GM06990 (cell line): ENCODE measurements at regions not wholly inside any gene's neighbourhood (a gene's known extent, or its start where the extent isn't known, plus 50 kb on each side); places are given as distances from the start of the nearest gene placed in this dataset.

ENCODE experiments used
- DNase-seq: peaks from one replicate; pipeline ENCODE4 v3.0.0-alpha.2; 2011; ENCODE audit not compliant: insufficient read length; ENCODE audit errors: extremely low read depth
- H3K27me3 ChIP-seq: replicated peaks from 2 replicates; pipeline ENCODE4 v1.6.0; 2011; ENCODE audit warnings: low read length; ENCODE audit not compliant: control insufficient read depth, insufficient read depth
- H3K36me3 ChIP-seq: 2 replicates; pipeline ENCODE4 v1.5.1; 2011; ENCODE audit warnings: low read length; ENCODE audit not compliant: control insufficient read depth, insufficient read depth
- H3K4me3 ChIP-seq: replicated peaks from 2 replicates; pipeline ENCODE4 v1.5.1; 2011; ENCODE audit warnings: low read depth, mild to moderate bottlenecking, control low read depth, low read length
- CTCF ChIP-seq: IDR thresholded peaks from 2 replicates; pipeline ENCODE4 v1.5.1; 2011; ENCODE audit warnings: low read length, control low read depth, mild to moderate bottlenecking, inconsistent platforms; ENCODE audit not compliant: insufficient read depth, poor library complexity, severe bottlenecking

DNA sequence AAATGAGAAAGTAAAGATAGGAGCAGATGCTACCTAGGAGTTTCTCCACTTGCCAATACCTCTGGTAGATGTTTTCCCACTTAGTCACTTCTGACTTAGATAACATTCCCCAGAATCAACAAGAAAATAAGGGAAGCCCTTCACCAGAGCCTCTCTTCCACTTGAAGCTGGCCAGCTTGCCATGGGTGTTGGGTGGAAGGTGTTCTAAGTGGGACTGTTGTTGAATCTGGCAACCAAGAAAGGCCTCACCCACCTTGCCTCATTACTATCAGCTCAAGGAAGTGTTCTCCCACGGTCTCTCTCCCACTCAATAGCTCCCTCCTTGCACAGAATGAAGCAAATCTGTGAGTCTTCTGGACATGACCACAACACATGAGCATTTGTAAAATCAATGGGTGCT, 100.4 kb upstream of the REG3A start:
- H3K36me3 ChIP-seq, result no peaks in the 10 kb centered on the region
- no peak for DNase-seq
- no peak for TF ChIP-seq CTCF
- H3K4me3 ChIP-seq, result no peak overlapping the region
- no peaks in the 10 kb centered on the region for H3K27me3 ChIP-seq

- no peak for DNase-seq
- no peaks in the 10 kb centered on the region for H3K27me3 ChIP-seq
- no peak overlapping the region for H3K4me3 ChIP-seq
- TF ChIP-seq CTCF, result no peak
- H3K36me3 ChIP-seq, result no peaks in the 10 kb centered on the region
Observed at GRCh38 chr2:79259296-79259695, 99.7 kb upstream of the REG3A start.

DNA sequence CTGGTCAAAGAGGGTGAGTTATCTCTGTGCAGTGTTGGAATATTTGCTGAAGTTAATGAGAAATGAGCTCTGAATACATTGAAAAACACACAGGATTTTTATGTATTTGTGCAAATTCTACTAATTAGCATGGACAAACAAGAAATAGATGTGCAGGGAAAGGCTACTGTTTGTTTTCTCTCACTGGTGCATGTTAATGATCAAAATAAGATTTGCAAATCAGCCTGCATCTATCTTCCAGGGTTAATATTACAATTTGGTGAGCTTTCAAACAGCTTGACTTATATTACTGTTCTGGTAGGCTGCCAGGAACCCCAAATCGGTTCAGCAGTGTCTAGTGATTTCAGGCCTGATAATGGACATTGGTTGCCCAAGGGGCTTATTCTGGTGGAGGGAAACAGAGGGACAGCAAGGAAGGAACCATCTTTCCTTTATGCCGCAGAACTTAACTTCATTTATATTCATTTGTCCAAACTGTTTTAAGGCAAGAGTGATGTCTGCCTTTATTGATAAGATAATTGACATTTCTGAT, 93.8 kb upstream of the REG3A start:
- Histone ChIP-seq H3K27me3 (no peaks in the 10 kb centered on the region), H3K4me3 (no peak overlapping the region), H3K36me3 (no peaks in the 10 kb centered on the region)
- TF ChIP-seq CTCF, result no peak
- no peak for DNase-seq

GRCh38 chr2:79250656-79251055, 91.1 kb upstream of the REG3A start:
- Histone ChIP-seq H3K4me3 (no peak overlapping the region), H3K27me3 (no peaks in the 10 kb centered on the region), H3K36me3 (no peaks in the 10 kb centered on the region)
- no peak for DNase-seq
- no peak for TF ChIP-seq CTCF

DNA sequence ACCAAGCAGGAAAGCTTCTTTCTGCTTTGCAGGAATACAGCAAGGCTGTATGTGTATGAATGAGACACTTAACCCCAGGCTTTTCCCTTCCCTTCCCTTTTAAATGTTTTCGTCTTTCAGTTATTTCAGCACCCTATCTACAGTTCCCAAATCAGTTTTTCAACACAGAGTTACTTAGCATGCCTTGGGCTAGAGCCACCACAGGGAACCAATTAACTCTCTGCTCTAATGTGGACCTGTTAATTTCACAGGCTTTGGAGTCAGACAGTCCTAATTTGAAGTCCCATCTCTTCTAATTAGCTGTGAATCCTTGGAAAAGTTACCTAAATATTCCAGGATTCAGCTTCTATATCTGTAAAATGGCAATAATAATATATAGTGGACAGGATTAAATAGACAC, 89.2 kb upstream of the REG3A start:
- no peak for TF ChIP-seq CTCF
- no peak overlapping the region for H3K4me3 ChIP-seq
- no peaks in the 10 kb centered on the region for H3K36me3 ChIP-seq
- no peak for DNase-seq
- no peaks in the 10 kb centered on the region for H3K27me3 ChIP-seq

GRCh38 chr2:79235135-79235534, 75.6 kb upstream of the REG3A start:
- no peak for DNase-seq
- Histone ChIP-seq H3K4me3 (no peak overlapping the region), H3K27me3 (no peaks in the 10 kb centered on the region), H3K36me3 (no peaks in the 10 kb centered on the region)
- no peak for TF ChIP-seq CTCF
